OCI-M1 (cell line): ENCODE measurements at regions not wholly inside any gene's neighbourhood (a gene's known extent, or its start where the extent isn't known, plus 50 kb on each side); places are given as distances from the start of the nearest gene placed in this dataset.

ENCODE experiments used
- DNase-seq: peaks from one replicate; lab custom pipeline; 2025; lab: John Stamatoyannopoulos, UW

DNA sequence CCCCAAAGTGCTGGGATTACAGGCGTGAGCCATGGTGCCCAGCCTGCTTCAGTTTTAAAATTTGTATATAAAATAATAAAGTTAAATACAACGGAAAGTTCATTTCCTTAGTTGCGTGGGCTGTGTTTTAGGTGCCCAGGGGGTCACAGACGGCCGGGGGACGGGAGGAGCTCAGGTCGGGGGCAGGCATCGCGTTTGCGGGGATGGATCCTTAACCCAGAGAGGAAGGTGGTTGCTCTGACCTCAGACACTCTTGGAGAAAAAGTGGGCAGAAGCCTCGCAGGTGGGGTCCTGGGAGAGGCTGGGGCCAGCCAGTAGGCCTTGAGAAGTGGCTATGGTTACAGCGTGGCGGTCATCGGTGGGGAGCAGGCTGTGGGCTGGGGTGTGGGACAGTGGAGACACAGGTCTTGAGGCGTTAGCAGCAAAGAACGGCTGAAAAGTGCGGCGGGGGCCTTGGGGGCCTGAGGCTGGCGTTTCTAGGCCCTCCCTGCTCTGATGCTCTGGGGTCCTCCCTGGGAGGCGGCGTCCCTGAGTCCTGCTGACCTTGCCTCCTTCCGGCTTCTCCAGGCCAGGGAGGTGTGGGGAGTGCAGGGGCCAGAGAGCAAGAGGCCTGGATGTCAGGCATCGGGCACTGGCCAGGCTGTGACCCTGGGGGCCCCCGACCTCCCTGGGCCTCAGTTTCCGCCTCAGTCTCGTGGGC is 54.4 kb downstream of the UNCX start:
- DNase-seq: no peak

DNA sequence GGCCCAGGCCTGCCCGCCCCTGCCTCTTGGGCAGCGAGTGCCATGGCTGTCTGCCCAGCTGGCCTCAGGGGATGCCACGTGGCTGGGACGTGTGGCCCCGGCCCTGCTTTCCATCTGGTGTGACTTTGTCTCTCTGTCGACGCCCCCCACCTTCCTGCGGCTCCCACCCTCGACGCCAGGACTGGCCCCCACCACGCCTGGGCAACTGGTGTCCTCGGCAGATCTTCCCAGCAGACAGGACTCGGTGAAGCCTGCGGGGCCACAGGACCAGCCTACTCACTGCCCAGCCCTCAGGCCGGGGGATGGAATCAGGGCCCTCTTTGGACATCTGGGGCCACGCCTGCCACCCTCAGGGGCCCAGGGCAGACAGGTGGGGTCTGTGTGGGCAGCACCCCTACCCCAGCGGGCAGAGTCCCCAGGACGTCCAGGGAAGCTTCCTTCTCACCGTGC is 55.1 kb downstream of the UNCX start:
- no peak for DNase-seq

DNA sequence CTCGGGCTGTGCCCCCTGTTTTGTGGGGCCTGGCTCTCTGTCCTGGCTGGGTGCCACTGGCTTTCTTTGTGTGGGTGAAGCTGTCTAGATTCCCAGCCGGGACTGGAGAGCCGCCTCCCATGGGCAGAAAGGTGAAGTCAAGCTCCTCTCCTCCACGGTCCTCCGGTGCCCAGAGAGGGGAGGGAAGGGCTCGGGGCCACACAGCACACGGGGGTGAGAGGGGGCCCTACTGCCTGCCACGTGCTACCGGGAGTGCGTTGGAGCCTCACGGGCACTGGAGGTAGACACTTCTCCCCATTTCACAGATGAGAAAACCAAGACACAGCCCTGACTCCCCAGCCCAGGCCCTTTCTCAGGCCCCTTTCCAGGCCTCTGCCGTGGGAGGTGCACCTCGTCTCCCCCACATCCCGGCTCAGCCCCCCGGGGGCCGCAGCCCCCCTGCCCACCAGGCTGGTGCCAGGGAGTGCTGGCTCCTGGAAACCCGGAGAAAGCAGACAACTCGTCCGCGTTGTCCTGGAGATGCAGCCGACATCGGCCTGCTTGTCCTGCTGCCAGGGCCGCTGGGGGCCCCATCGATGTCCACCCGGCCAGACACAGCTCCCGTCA is 55.8 kb downstream of the UNCX start:
- DNase-seq: no peak

DNA sequence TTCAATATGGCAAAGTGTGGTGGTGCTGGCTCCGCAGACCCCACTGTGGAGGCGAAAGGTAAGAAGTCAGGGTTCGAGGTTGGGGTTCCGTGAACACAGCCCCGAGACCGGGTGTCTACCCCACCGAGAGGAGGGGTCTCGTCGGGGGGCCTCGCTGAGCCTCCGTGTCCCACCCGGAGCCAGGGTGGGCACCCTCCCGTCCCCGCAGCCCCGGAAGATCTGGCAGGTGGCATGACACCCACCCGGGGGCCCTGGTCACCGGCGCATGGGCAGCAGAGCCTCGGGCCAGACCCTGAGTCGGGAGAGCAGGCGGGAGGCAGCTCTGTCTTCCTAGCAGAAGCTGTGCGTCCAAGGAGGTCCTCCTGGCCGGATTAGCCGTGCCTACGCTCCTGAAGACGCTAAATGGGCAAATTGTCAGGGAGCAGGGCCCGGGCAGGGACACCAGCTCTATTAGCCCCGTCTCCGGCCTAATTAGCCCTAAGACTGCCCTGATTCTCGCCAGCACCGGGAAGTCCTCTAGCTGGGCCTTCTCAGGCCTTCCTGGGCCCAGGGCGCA is 56.4 kb downstream of the UNCX start:
- no peak for DNase-seq

DNA sequence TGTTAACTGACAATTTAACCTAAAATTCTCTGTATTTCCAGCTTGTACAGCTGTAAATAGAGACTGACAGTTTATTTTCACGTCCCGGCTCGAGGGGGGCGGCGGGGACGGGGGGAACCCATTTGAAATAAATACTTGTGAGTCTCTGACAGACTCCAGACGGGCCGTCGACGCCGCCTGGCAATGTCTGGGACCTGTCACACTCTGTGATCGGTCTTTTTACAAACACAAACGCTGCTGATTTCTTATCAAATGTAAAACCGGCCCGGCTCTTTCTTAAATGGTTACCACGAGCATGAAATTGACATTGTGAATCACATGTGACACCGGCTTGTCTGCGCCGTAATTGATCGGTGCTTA is 57.0 kb downstream of the UNCX start:
- DNase-seq: peak; percentile 13

DNA sequence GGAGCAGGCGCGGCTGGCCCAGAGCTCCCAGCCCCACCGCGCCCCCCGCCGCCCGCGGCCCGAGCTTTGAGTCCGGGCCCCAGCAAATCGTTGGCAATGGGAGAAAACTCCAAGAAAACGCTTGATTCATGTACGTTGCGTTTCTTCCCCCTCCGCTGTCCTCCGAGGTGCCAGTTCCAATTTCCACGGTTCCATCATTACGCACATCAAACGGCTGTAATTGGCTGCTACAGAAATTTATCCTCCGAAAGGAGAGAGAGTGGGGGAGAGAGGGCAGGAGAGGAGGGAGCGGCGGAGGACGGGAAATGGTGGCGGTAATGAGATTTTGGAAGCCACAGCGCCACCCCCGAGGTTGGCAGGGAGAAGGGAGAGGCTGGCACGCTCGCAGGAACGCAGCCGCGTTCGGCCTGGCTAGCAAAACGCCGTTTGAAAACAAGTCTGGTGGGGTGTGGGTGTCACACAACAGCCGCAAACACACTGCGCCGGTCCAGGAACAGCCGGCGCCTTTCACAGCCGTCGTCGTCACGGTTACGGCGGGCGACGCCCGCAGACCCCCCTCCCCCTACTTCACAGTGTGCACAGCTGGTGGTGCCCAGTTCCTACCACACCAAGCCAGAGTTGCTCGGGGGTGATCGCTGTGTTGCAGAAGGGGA is 57.5 kb downstream of the UNCX start:
- DNase-seq: no peak

DNA sequence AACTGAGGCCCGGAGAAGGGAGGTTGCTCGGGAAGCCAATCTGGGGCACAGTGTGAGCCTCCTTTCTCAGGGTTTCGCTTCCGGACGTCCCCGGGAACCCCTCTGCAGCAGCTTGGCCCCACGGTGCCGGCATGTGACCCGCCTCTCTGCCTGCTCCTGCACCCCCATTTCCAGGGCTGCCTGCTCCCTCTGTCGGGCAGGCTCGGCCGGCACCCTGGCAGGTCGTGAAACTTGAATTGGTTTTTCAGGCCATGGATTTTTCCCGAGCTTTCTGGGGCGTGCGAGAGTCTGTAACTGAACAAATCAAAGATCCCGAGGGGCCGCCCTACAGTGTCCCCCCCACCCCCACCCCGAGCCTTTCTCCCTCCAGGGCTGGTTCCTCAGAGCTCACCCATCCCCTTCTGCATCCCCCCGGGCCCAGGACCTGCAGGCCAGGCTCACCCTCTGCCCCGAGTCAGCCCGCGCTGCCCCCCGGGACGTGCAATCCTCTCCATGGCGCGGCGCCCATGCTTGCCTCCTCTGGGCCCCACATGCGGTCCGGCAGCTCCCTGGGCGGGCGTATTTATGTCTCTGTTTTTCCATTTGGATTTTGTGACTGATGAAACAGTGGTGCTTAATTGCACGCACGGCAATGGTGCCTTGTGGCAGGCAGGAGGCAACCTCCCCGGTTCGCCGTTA is 58.1 kb downstream of the UNCX start:
- no peak for DNase-seq

DNA sequence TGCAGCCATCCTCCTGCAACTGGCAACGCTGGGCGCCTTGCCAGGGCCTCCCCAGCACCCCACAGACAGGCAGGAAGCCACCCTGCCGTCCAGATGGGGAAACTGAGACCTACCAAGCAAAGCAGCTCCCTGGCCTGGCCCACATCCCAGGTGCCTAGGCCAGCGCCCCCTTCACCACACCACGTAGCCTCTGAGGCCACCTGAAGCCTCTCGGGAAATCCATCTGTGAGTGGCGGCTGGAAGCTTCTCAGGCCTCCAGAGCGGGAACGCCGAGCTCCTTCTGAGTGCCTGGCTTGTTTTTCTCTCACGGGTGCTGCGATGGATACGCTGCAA is 58.7 kb downstream of the UNCX start:
- no peak for DNase-seq

DNA sequence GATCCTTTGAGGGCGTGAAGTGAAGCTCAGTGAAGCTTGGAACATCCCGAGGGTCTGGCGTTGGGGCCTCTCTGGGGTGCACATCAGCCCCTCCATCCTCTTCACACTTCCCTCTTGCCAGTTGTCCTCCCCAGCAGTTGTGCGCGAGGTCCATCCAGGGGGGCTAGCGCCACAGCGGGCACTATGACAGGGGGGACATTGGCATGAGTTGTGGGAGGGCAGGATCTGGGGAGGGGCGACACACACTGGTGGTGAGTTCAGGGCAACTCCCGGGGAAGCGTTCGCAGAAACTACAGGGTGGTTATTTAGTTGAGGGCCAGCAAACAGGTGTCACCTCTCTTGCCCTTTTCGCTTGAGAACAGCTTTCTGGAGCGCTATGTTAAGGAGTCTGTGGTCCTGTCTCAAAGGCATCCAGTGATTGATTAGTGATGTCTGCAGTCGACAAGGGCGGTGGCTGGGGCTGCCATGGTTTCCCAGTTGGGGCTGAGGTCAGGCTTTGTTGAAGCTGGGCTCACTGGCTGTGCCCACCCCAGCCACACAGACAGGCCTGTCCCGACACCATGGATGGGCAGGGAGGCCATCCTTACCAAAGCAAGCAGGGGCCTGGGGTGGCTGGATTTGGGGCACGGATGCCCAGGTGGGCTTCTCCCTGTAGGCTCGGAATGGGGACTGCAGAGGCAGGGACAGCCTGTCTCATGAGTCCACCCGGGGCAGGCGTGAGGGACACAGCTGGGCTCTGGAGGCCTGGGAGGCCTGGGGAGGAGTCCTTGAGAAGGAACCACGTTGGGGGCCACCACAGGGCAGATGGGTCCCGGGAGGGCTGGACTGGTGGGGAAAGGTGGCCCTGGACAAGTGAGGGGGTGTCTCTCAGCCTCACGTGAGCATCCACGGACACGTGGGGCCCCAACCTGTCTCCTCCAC is 59.4 kb downstream of the UNCX start:
- DNase-seq: no peak

DNA sequence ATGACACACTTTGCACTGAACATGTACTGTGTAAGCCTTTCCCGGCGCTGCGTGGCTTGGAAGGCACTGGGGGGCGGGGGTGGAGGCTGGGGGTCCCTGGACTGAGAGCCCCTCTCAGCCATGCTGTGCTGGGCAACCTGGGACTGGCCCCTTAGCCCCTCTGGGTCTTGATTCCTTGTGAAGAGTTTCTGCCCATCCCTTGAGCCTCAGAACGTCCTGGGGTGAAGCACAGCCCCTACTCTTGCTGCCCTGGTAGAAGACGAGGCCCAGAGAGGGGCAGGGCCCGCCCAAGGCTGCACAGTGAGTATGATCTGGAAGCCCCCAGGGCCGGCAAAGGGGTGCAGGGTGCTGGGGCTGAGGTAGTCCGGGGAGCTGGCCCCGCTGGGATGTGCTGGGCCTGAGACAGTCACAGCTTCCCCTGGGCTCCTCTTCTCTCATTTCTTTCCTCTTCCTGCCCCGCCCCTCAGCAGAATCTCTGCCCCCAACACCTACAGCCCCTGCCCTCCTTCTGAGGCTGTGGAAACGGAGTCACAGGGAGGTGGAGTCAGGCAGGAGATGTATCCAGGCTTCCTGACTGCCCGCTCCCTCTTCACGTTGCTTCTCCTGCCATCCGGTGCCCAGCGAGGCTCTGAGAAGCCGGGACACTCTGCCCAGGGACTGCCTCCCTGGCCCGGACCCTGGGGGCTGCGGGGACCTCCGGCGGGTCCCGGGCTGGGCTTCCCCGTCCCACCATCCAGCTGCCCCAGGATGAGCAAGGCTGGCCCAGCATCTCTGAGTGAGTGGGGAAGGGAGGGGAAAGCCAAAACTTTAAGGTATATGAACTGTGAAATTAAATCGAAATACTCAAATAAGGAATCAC is 60.5 kb downstream of the UNCX start:
- DNase-seq: no peak

DNA sequence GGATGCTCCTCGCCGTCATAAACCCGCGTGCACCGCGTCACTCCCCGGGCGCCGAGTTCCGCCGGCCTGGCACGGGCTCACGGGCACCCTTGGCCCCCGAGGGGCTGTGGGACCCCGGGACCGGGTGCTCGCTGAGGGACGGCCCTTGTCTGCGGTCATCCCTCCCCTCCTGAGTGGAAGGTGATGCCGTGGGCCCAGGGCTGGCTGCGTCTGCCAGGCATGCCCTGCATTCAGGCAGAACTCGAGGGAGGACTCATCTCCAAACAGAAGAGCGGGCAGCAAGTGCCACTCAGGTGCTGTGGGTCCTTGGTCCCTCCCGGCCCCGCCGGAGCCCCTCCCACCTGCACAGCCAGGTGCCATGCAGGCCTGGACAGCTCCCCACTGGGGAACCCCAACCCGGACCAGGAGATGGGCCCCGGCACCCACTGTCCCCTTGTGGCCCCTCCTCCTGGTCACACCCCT is 61.3 kb downstream of the UNCX start:
- DNase-seq: no peak

DNA sequence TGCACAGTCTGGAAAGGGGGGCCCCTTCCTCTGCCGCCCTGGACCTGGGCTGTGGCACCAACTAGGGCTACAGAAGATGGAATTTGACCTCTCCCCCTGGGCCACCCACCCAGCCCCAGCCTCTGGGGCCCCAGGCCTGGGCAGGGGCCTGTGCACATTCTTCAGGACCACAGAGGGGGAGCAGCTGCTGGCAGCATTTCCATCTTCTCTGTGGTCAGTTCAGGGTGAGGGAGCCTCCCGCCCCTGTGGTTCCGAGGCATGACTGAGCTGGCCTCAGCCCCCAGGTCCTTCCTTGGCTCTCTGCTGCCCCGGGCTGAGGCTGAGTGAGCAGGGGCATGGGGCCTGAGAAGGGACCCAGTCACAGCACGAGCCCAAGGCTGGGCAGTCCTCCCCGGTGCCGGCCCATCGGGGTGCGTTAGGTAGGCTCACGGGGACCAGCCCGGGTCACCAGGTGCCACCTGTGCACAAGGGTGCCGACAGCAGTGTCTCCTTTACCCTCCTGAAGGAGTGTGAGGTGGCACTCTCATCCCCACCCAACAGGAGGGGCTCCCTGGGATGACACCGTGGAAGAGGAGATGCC is 63.2 kb downstream of the UNCX start:
- DNase-seq: no peak

DNA sequence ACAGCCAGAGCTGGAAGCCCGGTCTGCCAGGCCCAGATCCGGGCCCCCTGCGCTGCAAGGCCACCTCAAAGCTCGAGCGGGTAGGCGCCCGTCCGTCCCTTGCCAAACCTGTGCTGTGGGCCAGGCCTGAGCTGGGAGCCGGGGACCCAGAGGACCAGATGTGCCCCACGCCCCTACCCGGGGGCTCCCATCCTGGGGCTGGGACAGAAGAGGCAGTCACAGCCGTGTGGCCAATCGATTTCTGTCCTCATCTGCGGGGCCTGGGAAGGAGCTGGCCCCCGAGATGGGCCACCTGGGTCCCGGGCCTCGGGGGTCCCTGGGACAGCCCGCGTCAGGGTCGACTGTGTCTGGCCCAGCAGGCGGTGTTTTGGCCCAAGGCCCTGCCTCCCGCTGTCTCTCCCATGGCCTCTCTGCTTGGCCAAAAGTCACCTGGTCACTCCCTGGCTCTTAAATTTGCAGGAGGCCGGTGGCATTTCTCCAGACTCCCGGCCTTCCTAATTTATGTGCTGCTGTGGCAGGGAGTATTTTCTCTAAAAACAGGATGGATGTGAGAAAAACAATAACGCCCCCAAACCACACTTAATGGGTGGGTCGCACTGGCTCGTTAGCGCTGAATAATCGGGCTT is 63.8 kb downstream of the UNCX start:
- no peak for DNase-seq

DNA sequence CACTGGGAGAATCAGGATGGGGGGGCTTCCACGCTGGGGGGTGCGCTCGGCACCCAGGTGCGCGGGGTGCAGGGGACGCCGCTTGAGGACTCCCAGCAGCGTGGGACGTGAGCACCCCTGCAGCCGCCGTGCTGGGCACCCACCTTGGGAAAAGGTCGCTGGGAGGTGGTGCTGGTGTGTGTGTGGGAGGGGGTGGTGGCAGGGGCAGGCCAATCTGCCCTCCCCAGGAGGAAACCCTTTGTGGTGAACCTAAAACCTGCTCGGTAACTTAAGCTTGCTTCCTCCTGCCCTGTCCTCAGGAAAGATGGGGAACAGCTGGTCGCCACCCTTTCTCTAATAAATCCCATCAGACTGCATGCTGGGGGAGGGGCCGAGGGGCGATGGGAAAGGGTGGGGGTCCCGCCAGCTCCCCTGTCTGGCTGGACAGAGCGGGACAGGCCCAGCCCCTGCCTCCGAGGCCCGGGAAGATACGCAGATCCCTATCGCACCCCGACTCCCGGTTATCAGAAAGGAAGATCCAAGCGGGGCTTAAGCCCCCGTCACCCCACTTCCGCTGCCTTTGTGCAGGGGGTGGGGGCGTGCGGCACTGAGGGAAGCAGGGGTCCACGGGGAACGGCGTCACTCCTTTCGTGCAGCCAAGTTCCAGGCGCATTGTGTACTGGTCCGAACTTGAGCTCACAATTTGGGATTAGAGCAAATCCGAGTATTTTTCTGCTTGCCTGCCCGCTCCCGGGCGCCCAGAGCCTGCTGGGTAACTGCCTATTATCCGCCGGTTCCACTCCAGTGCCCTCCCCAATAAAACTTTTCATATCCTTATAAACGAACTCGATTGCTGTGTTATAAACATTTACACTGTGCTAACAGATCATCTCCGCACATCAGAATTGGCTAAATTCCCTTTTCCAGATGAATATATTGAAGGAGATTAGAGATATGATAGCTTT is 64.6 kb downstream of the UNCX start:
- DNase-seq: no peak

DNA sequence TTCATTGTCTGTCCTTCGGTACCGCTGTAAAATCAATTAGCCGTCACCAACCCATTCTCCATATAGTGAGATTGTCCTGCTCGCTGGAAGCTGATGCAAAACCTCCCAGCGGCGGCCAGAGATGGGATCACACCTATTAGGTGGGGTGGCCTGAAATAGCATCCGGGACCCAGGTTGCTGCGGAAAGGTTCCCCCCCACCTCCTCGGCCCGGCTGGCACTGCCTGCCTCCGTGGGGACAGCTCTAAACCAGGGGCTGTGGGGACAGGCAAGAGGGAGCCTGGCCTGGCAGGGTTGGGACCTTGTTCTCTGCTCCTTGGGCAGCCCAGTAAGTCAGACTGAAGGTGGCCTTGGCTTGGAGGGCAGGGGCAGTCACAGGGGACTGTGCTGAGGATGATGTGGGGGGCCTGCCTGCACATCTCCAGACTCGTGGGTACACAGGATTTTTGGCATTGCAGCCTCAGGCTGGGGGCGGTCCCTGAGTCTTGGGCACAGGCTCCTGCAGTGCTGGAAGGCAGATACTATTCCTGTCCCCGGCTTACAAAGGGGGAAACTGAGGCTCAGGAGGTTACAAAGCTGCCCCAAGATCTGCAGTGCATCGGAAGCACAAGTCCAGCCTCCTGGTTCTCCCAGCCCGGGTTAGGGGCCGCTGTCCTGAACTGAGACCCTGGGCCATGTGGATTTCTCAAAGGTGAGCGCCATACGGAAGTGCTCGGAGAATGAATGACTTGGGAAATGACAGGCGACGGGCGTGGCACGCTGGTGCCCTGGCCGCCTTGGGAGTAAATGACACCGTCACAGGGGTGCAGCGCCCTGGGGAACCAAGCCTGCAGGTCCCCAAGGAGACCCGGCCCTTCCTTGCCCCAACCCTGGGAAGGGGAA is 65.6 kb downstream of the UNCX start:
- no peak for DNase-seq

DNA sequence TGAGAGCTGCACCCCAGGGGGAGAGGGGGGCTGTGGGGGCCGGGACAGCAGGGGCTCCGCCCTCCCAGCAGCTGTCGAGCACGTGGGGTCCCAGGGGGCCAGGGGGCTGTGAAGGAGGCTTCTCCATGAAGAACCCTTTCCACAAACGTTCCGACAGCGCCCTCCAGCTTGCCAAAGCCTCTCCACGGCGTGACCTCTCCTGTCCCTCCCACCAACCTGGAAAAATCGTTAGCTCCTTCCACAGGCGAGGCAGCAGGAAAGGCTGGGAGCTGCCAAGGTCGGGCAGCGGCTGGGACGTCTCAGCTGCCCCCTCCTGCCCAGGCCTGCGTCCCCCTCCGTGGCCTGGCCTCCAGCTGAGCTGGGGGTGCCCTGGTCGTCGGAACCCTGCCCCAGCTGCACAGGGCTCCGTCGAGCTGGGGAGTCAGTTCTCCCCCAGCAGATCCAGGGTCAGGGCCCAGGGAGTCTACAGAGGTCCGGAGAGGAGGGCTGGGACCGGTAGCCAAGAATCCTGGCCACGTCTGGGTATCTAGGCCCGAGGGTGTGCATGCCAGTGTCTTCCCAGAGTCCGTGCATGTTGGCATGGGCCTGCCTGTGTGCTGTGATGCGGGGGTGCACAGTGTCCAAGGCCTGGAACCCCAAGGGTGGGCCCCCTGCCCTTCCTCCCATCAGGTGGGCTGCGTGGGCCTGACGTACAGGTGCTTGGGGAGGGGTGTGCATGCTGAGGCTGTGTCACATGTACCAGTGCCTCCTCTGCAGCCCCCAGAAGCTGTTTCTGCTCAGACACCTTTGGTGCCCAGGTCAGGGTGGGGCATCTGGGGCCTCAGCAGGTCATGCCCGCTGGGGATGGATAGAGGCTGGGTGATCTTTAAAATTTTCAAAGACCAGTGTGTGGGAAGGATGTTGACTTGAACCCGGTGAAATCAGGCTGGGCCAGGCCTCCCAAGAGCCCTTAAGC is 66.5 kb downstream of the UNCX start:
- no peak for DNase-seq
